ENCODE measurements at regions not wholly inside any gene's neighbourhood (a gene's known extent, or its start where the extent isn't known, plus 50 kb on each side); places are given as distances from the start of the nearest gene placed in this dataset.
"Not testable (repeated sequence)": the region's sequence is repeated elsewhere in the genome, so short reads cannot be mapped to it uniquely, and the experiment has no call there.

DNA sequence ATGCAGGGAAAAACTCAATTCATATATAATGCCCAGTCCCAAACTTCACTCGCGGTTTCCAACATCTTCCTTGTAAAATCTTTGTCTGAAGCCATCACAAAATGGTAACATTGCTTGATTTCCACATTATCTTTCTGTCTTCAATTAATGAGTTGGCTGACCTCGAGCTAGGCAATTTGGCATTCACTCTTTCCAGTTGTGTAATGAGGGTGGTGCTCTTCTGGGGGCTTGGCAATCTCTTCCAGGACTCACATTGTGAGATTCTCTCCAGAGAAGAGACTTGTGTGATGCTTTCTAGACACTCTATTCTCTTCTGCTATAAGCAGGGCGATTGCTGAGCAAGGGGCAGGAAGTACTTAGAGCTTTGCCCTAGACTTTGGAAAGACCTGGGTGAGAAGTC lies 179.5 kb downstream of the JCAD start:
- DNase-seq, result no peak

DNA sequence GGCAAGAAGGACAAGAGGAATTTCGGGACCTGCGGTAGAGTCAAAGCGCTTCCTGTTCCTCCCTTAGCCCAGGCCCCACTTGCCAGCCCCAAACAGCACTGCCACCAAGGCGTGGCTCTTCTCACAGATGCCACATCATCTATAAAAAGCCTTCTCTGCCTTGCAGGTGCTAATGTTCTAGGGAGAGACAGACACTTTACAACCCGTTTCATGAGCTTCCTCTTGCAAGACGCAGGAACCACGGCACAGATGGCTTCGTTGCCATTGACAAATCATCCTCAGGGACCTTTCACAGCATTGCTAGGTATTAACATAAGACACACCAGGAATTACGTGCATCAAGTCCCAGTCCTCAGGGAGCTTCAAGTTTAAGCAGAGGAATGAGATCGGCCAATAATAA lies 180.9 kb downstream of the JCAD start:
- no peak for DNase-seq

DNA sequence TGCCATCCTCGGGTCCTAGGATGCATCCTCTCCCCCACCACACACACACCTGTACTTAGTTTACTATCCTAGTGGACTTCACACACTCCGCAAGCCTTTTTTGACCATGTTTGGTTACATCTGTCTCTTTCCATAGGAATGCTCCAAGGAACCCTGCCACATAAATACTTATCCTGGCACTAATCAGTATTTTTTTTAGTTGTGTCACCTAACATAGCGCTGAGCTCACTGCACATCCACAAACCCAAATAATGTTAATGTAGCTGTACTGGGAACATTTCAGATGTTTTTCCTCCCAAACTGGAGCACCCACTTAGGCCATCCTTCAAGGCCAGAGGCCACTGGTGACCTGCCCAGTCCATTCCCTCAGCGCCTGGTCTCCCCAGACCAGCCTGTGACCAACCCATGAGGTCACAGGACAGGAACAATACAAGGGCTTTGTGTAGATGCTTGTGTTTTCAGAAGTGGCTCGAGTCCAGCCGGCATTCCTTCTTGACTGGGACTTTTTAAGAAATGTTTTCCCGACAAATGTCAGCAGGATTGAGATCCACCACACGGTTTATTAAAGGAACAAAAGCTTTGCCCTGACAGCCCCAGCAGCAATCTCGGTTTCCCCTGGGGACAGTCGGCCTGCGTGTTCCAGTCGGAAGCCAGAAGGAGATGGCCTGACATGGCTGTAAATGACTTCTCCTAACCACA lies 181.4 kb downstream of the JCAD start:
- DNase-seq, result no peak

DNA sequence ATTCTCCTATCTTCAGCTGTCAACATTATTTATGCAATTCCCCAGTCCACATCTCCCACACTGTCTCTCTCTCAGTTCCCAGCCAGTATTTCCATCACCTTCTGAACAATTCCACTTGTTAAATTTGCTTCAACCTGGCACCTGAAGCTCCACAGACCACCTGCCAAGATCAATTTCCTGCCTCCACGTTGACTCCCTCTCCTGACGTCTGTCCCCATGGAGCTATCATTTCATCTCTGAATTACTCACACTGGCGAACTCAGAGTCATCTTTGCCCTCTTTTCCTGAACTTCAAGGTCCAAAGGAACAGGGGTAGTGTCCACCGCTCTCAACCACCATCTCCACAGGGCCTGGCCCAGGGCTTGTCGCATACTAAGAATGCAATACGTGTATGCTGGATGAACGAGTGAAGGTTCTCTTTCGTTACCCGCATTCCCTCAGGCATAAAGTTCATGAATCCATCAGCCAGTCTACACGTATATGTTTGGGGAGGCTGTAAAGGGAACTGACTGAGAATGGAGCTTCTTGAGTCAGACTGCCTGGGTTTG lies 183.3 kb downstream of the JCAD start:
- DNase-seq, result no peak

DNA sequence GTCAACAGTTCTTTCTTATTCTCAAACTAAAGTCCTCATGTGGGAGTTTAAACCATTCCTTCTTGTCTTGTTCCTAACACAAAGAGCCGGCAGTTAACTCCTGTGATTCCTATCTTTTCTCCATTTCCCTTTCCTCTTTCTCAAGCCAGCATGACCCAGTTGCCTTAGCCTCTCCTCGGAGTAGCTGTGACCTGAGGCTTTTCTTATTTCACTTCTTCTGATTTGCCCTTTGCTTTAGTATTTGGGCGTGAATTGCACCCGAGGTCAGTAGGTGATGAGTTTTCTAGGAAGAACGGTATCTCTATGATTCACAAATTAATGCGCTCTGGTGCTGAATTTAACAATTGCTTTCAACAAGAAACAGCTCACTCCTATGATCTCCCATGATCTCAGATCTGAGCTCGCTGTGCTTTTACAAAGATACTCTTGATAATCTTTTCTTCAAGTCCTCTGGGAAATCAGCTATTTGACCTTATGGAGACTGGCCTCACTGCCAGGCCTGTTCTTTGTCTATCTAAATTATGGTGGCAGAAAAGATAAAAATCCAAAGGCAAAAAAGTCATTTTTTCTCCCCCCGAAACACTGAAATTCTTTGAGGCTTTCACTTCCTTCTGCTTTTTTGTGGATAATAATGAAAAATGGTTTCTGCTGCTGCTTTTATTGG lies 184.6 kb downstream of the JCAD start:
- no peak for DNase-seq

DNA sequence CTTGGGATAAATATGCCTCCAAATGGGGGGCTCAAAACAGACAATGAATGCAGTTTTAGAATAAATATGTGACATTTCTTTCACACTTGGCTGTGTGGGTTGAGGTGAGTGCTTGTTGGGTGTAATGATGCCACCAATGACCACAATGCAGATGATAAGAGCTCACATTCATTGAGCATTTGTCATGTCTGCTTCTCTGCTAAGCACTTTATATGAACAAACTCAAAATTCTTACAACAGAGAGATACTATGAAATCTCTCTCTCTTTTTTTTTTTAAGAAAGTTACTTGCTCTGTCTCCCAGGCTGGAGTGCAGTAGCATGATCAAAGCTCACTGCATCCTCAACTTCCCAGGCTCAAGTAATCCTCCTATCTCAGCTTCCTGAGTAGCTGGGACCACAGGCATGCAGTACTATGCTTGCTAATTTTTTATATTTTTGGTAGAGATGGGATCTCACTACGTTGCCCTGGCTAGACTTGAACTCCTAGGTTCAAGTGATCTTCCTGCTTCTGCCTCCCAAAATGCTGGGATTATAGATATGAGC lies 185.4 kb downstream of the JCAD start:
- no peak for DNase-seq

DNA sequence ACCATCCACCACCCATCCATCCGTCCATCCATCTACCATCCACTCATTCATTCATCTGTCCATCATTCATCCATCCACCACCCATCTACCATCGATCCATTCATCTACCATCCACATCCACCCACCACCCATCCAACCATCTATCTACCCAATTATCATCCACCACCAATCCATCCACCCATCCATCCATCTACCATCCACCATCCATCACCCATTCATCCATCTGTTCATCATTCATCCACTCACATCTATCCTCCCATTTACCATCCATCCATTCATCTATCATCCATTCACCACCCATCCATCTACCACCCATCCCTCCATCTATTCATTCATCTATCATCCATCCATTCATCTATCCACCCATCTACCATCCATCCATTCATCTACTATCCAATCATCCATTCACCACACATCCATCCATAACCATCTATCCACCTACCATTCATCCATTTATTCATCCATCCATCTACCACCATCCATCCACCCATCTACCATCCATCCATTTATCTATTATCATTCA lies 188.8 kb downstream of the JCAD start:
- no peak for DNase-seq

DNA sequence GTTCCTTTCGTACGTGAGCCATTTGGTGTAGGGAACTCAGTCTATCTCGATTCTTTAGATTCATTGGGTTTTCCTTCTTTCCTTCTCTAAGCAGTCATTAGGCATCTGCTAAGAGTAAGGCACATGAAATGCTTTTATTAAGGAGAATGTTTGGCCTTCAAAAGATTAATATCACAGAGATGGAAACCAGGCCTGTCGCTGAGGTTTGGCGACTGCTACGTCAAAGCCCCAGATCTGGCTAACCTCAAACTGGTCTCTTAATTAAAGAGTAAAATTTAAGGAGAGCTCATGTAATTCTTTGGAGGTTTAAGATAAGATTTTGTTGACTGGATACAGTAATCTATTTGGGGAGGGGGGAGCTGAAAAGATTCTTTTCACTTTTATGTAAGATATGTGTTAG lies 189.8 kb downstream of the JCAD start:
- no peak for DNase-seq

DNA sequence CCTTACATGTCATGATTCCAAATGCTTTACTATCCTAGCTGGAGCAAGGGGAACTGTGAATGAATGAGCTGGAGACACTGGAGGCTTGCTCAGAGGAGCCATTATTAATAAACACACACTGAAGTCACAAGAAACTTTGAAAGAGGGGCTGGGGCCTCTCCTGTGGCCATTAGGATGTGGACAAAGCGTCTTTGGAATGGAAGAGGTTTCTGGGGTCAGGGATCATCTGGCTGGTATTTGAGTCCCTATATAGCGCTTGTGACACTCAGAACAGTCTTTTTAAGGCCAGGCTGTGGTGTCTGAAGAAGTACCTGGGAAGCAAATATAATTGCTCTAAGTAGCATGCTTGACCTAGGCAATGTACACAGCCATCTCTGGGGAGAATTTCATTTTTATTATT lies 193.0 kb downstream of the JCAD start:
- no peak for DNase-seq

DNA sequence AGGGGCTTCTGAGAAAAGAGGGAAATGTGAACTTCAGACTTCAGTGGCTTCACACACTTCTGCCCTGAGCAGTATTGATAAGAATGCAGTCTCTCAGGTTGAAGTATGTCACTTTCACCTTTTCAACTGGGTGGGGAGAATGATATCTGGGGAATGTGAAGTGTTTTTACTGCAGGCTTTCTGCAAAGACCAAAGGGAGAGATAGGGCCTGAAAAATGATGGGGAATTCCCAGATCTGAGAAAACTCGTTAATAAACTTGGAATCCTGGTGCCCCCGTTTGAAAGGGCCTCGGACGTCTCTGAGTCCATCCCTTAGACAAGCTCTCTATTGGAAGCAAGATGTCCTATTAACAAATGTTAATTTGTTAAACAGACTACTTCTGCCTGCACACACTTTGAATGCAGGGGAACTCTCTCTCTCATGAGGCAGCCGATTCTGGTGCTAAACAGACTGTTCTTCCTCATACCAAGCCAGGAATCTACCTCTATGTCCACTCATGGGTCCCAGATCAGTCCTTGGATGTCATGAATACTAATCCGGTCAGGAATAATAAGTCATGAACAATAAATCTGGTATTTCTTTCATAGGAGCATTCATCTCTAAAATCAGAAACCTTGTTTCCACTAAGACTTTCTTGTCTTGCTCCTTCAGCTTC lies 193.6 kb downstream of the JCAD start:
- DNase-seq, result no peak

DNA sequence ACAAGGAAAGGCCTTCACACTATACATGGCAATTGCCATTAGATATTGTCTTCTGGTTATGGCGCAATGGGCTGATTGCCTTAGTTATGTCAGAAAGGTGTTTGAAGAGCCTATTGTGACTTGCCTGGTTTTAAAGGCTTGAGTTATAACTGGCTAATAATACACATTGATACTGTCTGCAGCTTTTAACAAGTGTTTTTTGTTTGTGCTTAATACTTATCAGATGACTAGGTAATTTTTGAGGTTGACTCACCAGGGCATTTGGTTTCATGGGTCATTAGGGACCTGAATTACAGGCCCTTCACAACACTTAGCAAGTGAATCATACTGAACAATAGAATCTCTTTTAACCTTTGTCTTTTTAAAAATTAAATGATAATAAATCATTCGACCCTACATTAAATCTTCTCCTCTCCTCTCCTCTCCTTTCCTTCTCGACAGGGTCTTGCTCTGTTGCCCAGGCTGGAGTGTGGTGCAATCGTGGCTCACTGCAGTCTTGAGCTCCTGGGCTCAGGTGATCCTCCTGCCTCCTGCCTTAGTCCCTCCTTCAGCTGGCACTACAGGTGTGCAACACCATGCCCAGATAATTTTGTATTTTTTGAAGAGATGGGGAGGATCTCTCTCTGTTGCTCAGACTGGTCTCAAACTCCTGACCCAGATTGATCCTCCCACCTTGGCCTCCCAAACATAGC lies 196.3 kb downstream of the JCAD start:
- DNase-seq, result no peak

DNA sequence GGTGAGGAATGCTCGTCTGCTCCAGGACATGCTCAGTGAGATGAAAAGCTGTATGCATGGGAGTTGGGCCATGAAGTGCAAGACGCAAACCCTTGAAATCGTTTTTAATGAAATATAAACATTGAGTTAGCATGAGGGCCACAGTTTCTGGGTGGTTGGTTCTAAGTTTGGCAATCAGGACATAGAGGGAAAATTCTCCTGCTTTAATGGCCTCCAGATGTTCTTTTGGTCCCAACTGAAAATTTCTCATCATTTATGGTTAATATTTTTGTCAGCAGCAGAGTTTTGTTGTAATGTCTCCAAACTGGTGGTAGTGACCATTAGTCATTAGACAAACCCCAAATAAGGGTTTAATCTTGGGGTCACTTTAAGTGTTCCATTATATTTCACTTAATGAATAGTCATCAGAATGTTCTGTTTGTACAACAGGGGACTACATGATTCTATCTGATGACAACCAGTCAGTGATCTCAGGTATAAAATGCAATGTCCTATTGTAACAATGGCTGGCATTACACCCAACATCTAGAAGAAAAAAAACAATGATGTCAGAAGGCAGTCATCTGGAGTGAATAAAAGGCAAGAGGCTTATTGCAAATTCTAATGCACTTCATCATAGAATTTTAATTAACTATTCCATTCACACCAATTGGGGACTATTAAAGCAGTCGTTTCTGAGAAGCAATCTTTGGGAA lies 197.4 kb downstream of the JCAD start:
- DNase-seq, result no peak

DNA sequence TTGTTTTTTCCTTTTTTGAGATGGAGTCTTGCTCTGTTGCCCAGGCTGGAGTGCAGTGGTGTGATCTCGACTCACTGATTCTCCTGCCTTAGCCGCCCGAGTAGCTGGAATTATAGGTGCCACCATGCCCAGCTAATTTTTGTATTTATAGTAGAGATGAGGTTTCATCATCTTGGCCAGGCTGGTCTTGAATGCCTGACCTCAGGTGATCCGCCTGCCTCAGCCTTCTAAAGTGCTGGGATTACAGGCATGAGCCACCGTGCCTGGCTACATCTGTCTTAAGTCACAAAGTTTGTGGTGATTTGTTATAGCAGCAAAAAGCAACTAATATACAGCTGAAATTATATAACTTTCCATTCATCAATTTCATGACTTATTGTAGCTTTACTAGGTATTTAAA lies 198.2 kb downstream of the JCAD start:
- DNase-seq, result not testable (repeated sequence)

DNA sequence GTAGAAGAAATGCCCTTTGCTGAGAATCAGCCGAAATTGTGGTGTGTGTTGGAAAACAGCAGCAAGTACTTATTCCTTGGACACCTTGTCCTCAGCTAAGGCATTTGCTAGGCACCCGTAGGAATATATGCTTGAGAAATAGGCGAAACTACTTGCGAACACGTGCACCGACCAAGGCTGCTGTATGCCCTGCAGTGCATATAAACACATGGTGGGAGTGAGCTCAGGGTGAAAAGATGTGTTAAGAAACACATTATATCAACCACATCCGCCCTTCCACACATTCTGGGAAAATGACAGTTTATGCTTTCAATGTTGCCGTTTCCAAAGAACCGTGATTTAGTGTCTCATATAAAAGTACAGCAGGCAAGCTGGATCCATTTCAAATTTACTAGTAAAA lies 199.2 kb downstream of the JCAD start:
- no peak for DNase-seq

DNA sequence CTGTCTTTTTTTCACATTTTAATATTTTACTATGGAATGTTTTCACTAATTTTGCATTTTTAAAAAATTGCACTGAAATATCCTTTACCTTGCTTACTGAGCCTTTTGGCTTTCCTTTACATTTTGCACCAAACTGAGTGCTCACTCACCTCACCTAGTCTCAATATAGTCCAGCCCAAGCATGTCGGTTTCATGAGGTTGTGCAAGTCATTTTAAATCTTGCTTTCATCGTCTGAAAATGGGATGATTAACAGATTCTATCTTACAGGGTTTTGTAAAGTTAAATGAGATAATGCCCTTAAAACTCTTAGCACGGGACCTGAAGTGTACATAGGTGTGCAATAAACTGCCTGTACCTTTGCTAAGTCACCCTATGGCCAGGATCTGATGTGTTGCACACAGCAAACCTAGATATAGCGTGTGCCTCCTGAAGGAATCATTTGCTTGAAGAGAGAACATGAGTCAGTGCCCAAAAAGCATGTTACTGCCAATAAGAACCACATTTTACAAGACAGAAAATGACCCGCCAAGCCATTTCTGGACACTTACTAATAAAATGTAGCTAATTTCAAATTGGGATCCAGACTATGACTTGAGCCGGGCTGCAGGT lies 199.8 kb downstream of the JCAD start:
- DNase-seq, result no peak

DNA sequence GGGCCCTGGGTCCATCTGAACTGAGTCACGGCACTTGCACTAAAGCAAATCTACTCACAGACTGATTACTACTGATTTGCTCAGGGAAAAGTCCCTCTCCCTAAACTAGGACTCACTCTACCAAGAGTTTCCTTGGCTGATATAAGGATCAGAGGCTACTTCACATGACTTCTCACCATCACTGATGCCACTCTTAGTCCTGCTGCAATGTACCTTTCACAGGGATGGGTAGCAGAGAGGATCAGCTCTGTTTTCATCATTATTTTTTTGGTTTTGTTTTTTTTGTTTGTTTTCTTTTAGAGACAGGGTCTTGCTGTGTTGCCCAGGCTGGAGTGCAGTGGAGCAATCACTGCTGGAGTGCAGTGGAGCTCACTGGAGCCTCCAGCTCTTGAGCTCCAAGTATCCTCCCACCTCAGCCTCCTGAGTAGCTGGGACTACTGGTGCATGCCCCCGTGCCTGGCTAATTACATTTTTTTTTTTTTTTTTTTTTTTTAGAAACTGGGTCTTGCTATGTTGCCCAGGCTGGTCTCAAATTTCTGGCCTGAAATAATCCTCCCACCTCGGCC lies 200.6 kb downstream of the JCAD start:
- DNase-seq, result no peak

DNA sequence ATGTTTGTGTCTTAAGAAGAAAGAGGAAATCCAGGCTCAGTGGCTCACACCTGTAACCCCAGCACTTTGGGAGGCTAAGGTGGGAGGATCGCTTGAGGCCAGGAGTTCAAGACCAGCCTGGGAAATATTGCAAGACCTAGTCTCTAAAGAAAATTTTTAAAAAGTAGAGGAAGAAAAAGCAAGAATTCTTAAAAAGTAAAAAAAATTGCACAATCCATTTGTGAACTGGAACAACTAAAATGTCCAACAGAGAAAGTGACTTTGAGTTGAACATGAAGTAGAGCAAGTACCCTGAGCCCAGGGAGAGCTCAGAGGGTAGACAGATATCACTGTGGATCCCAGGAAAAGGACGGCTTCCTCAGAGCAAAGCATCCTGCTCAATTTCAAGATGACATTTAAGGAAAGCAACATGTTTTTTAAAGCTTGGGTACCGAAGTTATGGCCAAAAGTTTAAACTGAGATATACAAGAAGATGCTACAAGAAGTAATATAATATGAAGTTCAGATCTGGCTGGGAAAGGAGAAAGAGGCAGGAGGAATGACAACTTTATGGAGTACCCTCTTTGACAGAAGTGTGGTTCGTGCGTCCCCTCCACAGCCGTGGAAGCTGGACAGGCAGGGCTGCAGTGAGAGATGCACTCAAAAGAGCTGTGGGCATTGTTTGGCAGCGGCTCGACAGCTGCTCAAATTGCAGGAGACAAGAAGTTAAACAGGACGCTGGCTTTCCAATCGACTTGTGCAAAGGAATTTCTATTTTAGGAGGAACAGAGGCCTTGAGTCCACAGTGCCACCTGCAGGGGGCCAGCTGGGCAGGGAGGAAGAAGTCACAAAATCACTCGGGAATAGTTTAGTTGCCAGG lies 201.3 kb downstream of the JCAD start:
- DNase-seq, result peak; percentile 74

DNA sequence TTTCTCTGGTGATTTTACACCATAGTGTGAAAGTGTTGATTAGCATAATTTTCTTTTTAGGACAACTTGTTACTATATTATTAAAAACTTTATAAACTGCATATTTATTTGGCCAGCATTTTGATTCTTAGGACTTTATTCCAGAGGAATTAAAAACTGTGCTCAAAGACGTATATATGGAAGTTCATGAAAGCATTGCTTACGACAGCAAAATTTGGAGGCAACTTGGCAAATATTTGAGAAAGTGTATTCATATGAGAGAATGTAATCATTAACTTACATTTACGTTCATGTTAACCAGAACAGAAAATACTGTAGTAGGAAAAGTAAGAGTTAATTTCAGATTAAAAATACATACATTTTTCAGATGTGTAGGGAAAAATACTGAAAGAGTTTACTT lies 203.1 kb downstream of the JCAD start:
- no peak for DNase-seq

DNA sequence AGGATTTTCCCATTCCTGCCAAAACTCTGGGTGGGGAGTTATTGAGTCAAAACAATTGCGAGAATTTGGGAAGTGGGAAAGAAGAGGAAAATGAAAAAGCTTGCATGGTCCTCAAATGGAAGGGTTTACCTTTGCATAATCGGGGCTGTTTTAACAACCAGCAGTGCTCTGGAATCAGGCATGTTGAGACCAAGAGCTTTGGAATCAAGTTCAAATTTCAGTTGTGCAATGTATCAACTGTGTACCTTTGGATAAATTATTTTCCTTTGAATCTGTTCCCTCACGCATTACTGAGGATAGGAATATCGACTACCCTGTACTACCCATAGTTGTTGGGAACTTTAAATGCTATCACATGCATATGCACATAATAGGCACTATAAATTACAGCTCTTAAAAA lies 205.5 kb downstream of the JCAD start:
- no peak for DNase-seq

DNA sequence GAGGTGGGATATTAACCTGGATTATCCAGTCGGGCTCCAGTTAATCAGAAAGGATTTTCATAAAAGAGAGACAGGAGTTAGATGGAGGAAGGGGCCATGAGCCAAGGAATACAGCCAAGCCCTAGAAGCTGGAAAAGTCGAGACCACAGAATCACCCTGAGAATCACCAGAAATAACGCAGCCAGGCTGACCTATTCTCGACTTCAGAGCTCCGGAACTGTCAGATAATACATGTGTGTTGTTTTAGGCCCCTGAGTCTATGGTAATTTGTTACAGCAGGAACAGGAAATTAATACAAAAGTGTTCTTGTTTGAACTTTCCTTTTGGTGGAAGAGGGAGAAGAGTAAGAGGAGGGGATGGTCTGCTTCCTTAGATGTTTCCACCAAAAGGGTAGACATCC lies 208.1 kb downstream of the JCAD start:
- DNase-seq, result no peak

DNA sequence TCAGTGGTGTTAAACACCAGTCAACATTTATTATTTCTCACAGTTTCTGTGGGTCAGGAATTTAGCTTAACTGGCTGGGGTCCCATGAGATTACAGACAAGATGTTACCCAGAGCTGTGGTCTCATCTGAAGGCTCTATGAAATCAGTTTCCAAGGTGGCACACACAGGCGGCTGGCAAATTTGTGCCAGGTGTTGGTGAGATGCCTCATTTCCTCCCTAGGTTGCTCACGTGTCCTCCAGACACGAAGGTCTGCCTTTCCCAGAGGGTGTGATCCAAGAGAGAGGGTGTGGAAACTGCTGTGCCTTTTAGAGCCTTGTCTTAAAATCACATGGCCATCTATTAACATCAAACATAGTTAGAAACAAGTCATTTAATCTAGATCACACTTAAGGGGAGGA lies 209.0 kb downstream of the JCAD start:
- DNase-seq, result no peak
